Panc1 (cell line): ENCODE measurements at regions not wholly inside any gene's neighbourhood (a gene's known extent, or its start where the extent isn't known, plus 50 kb on each side); places are given as distances from the start of the nearest gene placed in this dataset.

Experiments
- ATAC-seq: fragments of 200-7000 bp; cut with Tn5 transposase; 2 replicates; pipeline ENCODE4 v1.9.1; 2020; ENCODE audit warnings: mild to moderate bottlenecking, moderate library complexity
- BruUV-seq: library from RNA; stranded (reverse); fragments of 400-500 nt; replicated peaks from 2 replicates; lab custom pipeline; 2021; lab: Mats Ljungman, UMichigan
- CTCF ChIA-PET: fragments of 300-600 bp; sonication (Branson Sonifier 250); formaldehyde crosslinking; loops from one replicate; lab custom pipeline; 2022; ENCODE audit warnings: antibody characterized with exemption; lab: Charles Lee
- POLR2A ChIA-PET: fragments of 300-600 bp; sonication (Branson Sonifier 250); formaldehyde crosslinking; loops from one replicate; lab custom pipeline; 2022; ENCODE audit warnings: antibody characterized with exemption; lab: Charles Lee
- DNase-seq: peaks from one replicate; pipeline ENCODE4 v3.0.0-alpha.2; 2010; ENCODE audit warnings: low read depth, low spot score
- H3K27ac ChIP-seq: 2 replicates; pipeline ENCODE4 v1.5.1; 2011; ENCODE audit warnings: mild to moderate bottlenecking, low read length, inconsistent platforms
- H3K27me3 ChIP-seq: fragments of 200-500 bp; sonication (Bioruptor generic); 2 replicates; pipeline ENCODE4 v1.6.0; 2014; ENCODE audit warnings: low read length, inconsistent platforms; ENCODE audit not compliant: control insufficient read depth, insufficient read depth
- H3K36me3 ChIP-seq: fragments of 200-500 bp; sonication (Bioruptor generic); 2 replicates; pipeline ENCODE4 v1.5.1; 2014; ENCODE audit warnings: inconsistent platforms, mild to moderate bottlenecking, low read length, moderate library complexity; ENCODE audit not compliant: control insufficient read depth, insufficient read depth
- H3K4me1 ChIP-seq: 2 replicates; pipeline ENCODE4 v1.5.1; 2011; ENCODE audit warnings: inconsistent platforms, mild to moderate bottlenecking, low read length, moderate library complexity; ENCODE audit not compliant: control insufficient read depth, insufficient read depth
- H3K4me3 ChIP-seq, 2 experiments: 2 replicates each; pipeline ENCODE4 v1.5.1; 2011 to 2012; ENCODE audit warnings: low read depth in 2 of 2, low read length in 2 of 2, mild to moderate bottlenecking in 2 of 2, inconsistent platforms in 1 of 2, moderate library complexity in 1 of 2
- H3K9me3 ChIP-seq: fragments of 200-500 bp; sonication (Bioruptor generic); 2 replicates; pipeline ENCODE4 v1.5.1; 2014; ENCODE audit warnings: low read depth, mild to moderate bottlenecking, inconsistent platforms, low read length, moderate library complexity; ENCODE audit not compliant: control insufficient read depth, insufficient read depth
- POLR2AphosphoS5 ChIP-seq: IDR thresholded peaks from 2 replicates; pipeline ENCODE4 v1.6.1; 2012; ENCODE audit warnings: mild to moderate bottlenecking, low read depth, low read length, moderate library complexity
- SIN3A ChIP-seq: IDR thresholded peaks from 2 replicates; pipeline ENCODE4 v1.6.1; 2012; ENCODE audit warnings: low read depth, mild to moderate bottlenecking, low read length, moderate library complexity, borderline replicate concordance; ENCODE audit not compliant: insufficient read depth
- TCF7L2 ChIP-seq: IDR thresholded peaks from 2 replicates; pipeline ENCODE4 v1.6.1; 2011; ENCODE audit warnings: mild to moderate bottlenecking, low read depth, low read length, inconsistent platforms
- in situ Hi-C: cut with HindIII; loops from 2 replicates; pipeline ENCODE4 v1.10.0; 2016; ENCODE audit warnings: low sequenced_read_pairs, low pct_unique_long_range_greater_than_20kb
- intact Hi-C: fragments of 100-400 bp; cut with micrococcal nuclease; formaldehyde crosslinking; loops from one replicate; pipeline ENCODE4 v1.10.0; 2022; ENCODE audit not compliant: unreplicated experiment
- TF ChIP-seq, protein P1 (sequence below): fragments of 450-650 bp; IDR thresholded peaks from 2 replicates; pipeline ENCODE4 v1.5.1; 2017; ENCODE audit warnings: mild to moderate bottlenecking
- TF ChIP-seq, protein P2 (sequence below), 2 experiments: IDR thresholded peaks; 2 replicates each; pipeline ENCODE4 v1.6.1; 2011 to 2012; ENCODE audit warnings: low read depth in 2 of 2, control low read depth in 1 of 2, low read length in 1 of 2, mild to moderate bottlenecking in 1 of 2, moderate library complexity in 1 of 2; ENCODE audit not compliant: insufficient read depth in 1 of 2

DNA sequence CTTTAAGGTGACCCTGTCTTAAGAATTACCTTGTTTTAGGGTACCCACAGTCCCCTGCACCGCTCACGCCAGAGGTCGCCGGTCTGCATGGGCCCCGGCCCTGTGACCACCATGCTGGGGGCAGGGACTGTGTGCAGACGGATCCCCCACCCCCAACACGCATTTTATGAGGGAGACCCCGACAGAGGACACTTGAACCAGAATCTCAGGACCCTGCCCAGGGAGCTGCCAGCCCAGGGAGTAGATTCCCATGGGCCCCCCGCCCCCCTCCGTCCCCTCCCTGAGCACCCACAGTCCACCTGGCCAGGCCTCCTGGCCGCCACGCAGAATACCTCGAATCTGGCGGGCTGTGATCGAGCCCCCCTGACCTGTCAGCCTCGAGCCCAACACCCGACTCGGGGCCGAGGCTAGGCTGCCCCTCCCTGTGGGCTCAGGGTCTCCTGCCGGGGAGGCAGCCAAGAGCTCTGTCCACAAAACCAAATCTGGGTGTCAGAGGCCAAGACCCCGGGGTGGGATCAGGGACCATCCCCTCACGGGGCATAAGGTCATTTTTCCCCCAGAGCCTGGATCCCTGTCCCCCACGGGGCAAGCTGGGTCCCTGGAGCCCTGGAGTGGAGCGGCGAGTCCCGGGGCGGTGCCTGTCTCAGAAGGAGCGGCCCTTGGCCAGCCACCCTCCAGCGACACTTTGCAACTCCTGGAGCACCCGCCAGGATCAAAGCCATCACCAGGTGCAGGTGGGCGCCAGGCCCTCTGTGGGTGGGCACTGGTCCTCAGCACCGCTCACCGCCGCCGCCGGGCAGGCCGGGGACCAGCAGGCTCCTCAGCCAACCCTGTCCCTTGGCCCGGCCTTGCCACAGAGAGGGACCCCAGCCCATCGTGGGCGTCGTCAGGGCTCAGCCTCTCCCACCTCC, 155.8 kb upstream of the PKP2 start:
- Histone ChIP-seq H3K9me3 (no peaks in the 10 kb centered on the region), H3K4me1 (no peaks in the 10 kb centered on the region), H3K36me3 (no peaks in the 10 kb centered on the region), H3K27ac (no peak overlapping the region), H3K4me3 (no peak overlapping the region), H3K27me3 (no peaks in the 10 kb centered on the region)
- ChIA-PET POLR2A (no interaction called here), CTCF (no interaction called here)
- no peak for TF ChIP-seq TCF7L2
- BruUV-seq = no TSS peak
- DNase-seq (no peak), ATAC-seq (no peak)
- intact Hi-C loops (no loop called here), in situ Hi-C loops (no loop called here)

DNA sequence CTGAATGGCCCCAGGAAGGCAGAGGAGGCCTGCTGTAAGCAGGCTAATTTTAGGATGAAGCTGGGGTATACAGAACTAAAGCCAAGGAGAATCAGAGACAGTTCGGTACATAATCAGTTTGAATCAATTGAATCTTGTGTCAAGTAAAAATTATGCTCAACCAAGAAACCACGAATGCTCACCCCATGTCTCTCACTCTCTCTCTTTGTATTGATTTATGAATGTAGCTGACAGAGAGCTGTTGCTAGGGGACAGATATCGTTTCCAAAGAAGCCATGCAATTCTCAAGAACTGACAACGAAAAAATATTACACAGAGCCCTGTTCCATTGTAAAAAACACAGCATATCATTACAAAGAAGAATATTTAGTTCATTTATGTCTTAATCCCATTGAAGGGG, 151.1 kb upstream of the PKP2 start:
- POLR2A ChIA-PET = no interaction called here
- Histone ChIP-seq H3K27ac (no peak overlapping the region), H3K27me3 (no peaks in the 10 kb centered on the region), H3K4me3 (no peak overlapping the region), H3K9me3 (no peaks in the 10 kb centered on the region), H3K4me1 (no peaks in the 10 kb centered on the region), H3K36me3 (no peaks in the 10 kb centered on the region)
- no TSS peak for BruUV-seq
- CTCF ChIA-PET = no interaction called here
- in situ Hi-C loops (no loop called here), intact Hi-C loops (no loop called here)
- DNase-seq = no peak
- ATAC-seq = no peak
- no peak for TF ChIP-seq TCF7L2
- no peak for TF ChIP-seq SIN3A
- TF ChIP-seq, protein P1, sequence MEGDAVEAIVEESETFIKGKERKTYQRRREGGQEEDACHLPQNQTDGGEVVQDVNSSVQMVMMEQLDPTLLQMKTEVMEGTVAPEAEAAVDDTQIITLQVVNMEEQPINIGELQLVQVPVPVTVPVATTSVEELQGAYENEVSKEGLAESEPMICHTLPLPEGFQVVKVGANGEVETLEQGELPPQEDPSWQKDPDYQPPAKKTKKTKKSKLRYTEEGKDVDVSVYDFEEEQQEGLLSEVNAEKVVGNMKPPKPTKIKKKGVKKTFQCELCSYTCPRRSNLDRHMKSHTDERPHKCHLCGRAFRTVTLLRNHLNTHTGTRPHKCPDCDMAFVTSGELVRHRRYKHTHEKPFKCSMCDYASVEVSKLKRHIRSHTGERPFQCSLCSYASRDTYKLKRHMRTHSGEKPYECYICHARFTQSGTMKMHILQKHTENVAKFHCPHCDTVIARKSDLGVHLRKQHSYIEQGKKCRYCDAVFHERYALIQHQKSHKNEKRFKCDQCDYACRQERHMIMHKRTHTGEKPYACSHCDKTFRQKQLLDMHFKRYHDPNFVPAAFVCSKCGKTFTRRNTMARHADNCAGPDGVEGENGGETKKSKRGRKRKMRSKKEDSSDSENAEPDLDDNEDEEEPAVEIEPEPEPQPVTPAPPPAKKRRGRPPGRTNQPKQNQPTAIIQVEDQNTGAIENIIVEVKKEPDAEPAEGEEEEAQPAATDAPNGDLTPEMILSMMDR = no peak
- TF ChIP-seq, protein P2, sequence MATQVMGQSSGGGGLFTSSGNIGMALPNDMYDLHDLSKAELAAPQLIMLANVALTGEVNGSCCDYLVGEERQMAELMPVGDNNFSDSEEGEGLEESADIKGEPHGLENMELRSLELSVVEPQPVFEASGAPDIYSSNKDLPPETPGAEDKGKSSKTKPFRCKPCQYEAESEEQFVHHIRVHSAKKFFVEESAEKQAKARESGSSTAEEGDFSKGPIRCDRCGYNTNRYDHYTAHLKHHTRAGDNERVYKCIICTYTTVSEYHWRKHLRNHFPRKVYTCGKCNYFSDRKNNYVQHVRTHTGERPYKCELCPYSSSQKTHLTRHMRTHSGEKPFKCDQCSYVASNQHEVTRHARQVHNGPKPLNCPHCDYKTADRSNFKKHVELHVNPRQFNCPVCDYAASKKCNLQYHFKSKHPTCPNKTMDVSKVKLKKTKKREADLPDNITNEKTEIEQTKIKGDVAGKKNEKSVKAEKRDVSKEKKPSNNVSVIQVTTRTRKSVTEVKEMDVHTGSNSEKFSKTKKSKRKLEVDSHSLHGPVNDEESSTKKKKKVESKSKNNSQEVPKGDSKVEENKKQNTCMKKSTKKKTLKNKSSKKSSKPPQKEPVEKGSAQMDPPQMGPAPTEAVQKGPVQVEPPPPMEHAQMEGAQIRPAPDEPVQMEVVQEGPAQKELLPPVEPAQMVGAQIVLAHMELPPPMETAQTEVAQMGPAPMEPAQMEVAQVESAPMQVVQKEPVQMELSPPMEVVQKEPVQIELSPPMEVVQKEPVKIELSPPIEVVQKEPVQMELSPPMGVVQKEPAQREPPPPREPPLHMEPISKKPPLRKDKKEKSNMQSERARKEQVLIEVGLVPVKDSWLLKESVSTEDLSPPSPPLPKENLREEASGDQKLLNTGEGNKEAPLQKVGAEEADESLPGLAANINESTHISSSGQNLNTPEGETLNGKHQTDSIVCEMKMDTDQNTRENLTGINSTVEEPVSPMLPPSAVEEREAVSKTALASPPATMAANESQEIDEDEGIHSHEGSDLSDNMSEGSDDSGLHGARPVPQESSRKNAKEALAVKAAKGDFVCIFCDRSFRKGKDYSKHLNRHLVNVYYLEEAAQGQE (IDR thresholded peaks at IDR 0.05; ENCODE audit: insufficient read depth in 1 of 2, low read depth in 2 of 2, low read length in 1 of 2) = no peak
- no peak for TF ChIP-seq POLR2AphosphoS5

DNA sequence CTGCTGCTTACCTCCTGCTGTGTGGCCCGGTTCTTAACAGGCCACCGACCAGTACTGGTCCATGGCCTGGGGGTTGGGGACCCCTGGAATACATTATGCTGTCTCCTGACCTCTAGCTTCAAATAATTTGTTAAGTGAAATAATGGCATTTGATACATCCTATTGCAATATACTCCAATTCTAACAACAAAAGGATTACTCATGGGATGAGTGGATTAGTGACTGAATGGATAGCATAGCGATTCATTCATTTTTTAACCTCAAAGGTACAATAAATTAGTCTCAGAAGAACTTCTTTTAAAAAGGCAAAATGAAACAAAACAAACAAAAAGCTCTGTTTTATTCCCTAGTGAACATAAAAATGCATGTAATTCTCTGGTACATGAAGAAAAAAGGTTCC, 147.9 kb upstream of the PKP2 start:
- POLR2A ChIA-PET = no interaction called here
- no peak for ATAC-seq
- H3K27me3 ChIP-seq = no peaks in the 10 kb centered on the region
- in situ Hi-C loops = no loop called here
- H3K4me3 ChIP-seq = no peak overlapping the region
- H3K27ac ChIP-seq = no peak overlapping the region
- no peak for DNase-seq
- no TSS peak for BruUV-seq
- H3K9me3 ChIP-seq = 0 out of 2 replicates have a peak, but pooled peaks cover 3% of the 10 kb centered on the region
- TF ChIP-seq POLR2AphosphoS5 (no peak), SIN3A (no peak), TCF7L2 (no peak)
- TF ChIP-seq, protein P1 = no peak
- TF ChIP-seq, protein P2 (IDR thresholded peaks at IDR 0.05; ENCODE audit: insufficient read depth in 1 of 2, low read depth in 2 of 2, low read length in 1 of 2) = no peak
- CTCF ChIA-PET = no interaction called here
- H3K4me1 ChIP-seq = no peaks in the 10 kb centered on the region
- intact Hi-C loops = no loop called here
- H3K36me3 ChIP-seq = no peaks in the 10 kb centered on the region
